OCI-LY7 (cell line): ENCODE measurements at regions not wholly inside any gene's neighbourhood (a gene's known extent, or its start where the extent isn't known, plus 50 kb on each side); places are given as distances from the start of the nearest gene placed in this dataset.

Experiments used
- BruUV-seq: library from RNA; stranded (reverse); fragments of 400-500 nt; replicated peaks from 2 replicates; lab custom pipeline; 2021; lab: Mats Ljungman, UMichigan
- CTCF ChIA-PET: fragments of 300-600 bp; sonication (Branson Sonifier 250); formaldehyde crosslinking; loops from one replicate; lab custom pipeline; 2022; ENCODE audit warnings: antibody characterized with exemption; ENCODE audit not compliant: unreplicated experiment; lab: Charles Lee
- POLR2A ChIA-PET: fragments of 300-600 bp; sonication (Branson Sonifier 250); formaldehyde crosslinking; loops from one replicate; lab custom pipeline; 2022; ENCODE audit warnings: antibody characterized with exemption; lab: Charles Lee
- DNase-seq: peaks from one replicate; pipeline ENCODE4 v3.0.0-alpha.2; 2015; ENCODE audit warnings: low spot score
- H2AFZ ChIP-seq: fragments of 200-600 bp; sonication (generic), shearing (Covaris generic); 2 replicates; pipeline ENCODE4 v1.6.1; 2014; ENCODE audit warnings: mild to moderate bottlenecking, antibody characterized with exemption, low read length, moderate library complexity
- H3K27ac ChIP-seq: fragments of 200-600 bp; sonication (generic); 2 replicates; pipeline ENCODE4 v1.5.1; 2014; ENCODE audit warnings: mixed run types, low read depth, mild to moderate bottlenecking, moderate library complexity, low read length, inconsistent platforms; ENCODE audit not compliant: poor library complexity, severe bottlenecking
- H3K36me3 ChIP-seq: fragments of 200-600 bp; sonication (generic); 2 replicates; pipeline ENCODE4 v1.6.1; 2014; ENCODE audit warnings: mild to moderate bottlenecking, antibody characterized with exemption, low read length, moderate library complexity, mixed read lengths; ENCODE audit not compliant: insufficient read depth
- H3K4me1 ChIP-seq: fragments of 200-600 bp; sonication (generic); 2 replicates; pipeline ENCODE4 v1.5.1; 2014; ENCODE audit warnings: mild to moderate bottlenecking, low read length; ENCODE audit not compliant: insufficient read depth, poor library complexity, severe bottlenecking
- H3K4me2 ChIP-seq: fragments of 200-600 bp; sonication (generic); 2 replicates; pipeline ENCODE4 v1.6.1; 2014; ENCODE audit warnings: mild to moderate bottlenecking, low read length
- H3K4me3 ChIP-seq: fragments of 200-600 bp; sonication (generic); 2 replicates; pipeline ENCODE4 v1.5.1; 2014; ENCODE audit warnings: mild to moderate bottlenecking, low read depth, low read length; ENCODE audit not compliant: poor library complexity, severe bottlenecking
- H3K79me2 ChIP-seq: fragments of 200-600 bp; sonication (generic); 2 replicates; pipeline ENCODE4 v1.6.1; 2016; ENCODE audit warnings: low read depth, mild to moderate bottlenecking, low read length, moderate library complexity, mixed read lengths; ENCODE audit not compliant: insufficient read depth
- H3K9me2 ChIP-seq: fragments of 200-600 bp; sonication (generic); 2 replicates; pipeline ENCODE4 v1.6.1; 2016; ENCODE audit warnings: mild to moderate bottlenecking, low read length, mixed read lengths; ENCODE audit not compliant: insufficient read depth
- H3K9me3 ChIP-seq: fragments of 200-600 bp; sonication (generic); 2 replicates; pipeline ENCODE4 v1.6.1; 2014; ENCODE audit warnings: mild to moderate bottlenecking, mixed run types, low read length, mixed read lengths
- H4K20me1 ChIP-seq: fragments of 200-600 bp; sonication (generic); 2 replicates; pipeline ENCODE4 v1.6.1; 2014; ENCODE audit warnings: mild to moderate bottlenecking, antibody characterized with exemption, low read length, moderate library complexity, mixed read lengths; ENCODE audit not compliant: insufficient read depth
- CTCF ChIP-seq: fragments of 200-600 bp; sonication (generic); conservative IDR thresholded peaks from 2 replicates; pipeline ENCODE4 v1.5.1; 2014; ENCODE audit warnings: mild to moderate bottlenecking, antibody characterized with exemption, low read length, moderate library complexity, mixed read lengths
- EZH2phosphoT487 ChIP-seq: fragments of 200-600 bp; sonication (generic); IDR thresholded peaks from 2 replicates; pipeline ENCODE4 v1.6.1; 2018; ENCODE audit warnings: low read depth, borderline replicate concordance, mild to moderate bottlenecking, mixed run types, antibody characterized with exemption, low read length, moderate library complexity, mixed read lengths
- intact Hi-C: fragments of 100-400 bp; cut with micrococcal nuclease; formaldehyde crosslinking; loops from one replicate; pipeline ENCODE4 v1.10.0; 2022; ENCODE audit not compliant: unreplicated experiment

- Histone ChIP-seq H3K79me2 (no peaks in the 10 kb centered on the region), H3K9me2 (no peaks in the 10 kb centered on the region), H2AFZ (no peak overlapping the region), H3K27ac (no peak overlapping the region), H3K36me3 (no peaks in the 10 kb centered on the region), H3K4me1 (no peaks in the 10 kb centered on the region), H4K20me1 (no peaks in the 10 kb centered on the region; the same call in 1 of the 2 replicates), H3K4me2 (no peak overlapping the region), H3K9me3 (no peaks in the 10 kb centered on the region), H3K4me3 (no peak overlapping the region)
- TF ChIP-seq CTCF (no peak), EZH2phosphoT487 (no peak)
- no peak for DNase-seq
- intact Hi-C loops: no loop called here
- POLR2A ChIA-PET: no interaction called here
- no TSS peak for BruUV-seq
- CTCF ChIA-PET: no interaction called here
These were observed 83.6 kb downstream of the HS1BP3 start for GRCh38 chr2:20567159-20567925.
